Lower leg skin (tissue), 3 donors: ENCODE measurements at regions not wholly inside any gene's neighbourhood (a gene's known extent, or its start where the extent isn't known, plus 50 kb on each side); places are given as distances from the start of the nearest gene placed in this dataset.

Source experiments
- POLR2A ChIP-seq, 2 donors: fragments of 450-650 bp; IDR thresholded peaks; one replicate each; pipeline ENCODE4 v1.6.1; 2016 to 2017; ENCODE audit warnings: antibody characterized with exemption in 2 of 2, mild to moderate bottlenecking in 1 of 2, moderate library complexity in 1 of 2
- TF ChIP-seq, protein P1 (sequence below), 3 donors: fragments of 450-650 bp; IDR thresholded peaks; one replicate each; pipeline ENCODE4 v1.5.1; 2016; ENCODE audit warnings: antibody characterized with exemption in 3 of 3, mild to moderate bottlenecking in 3 of 3, moderate library complexity in 2 of 3

- no peak for TF ChIP-seq POLR2A (IDR thresholded peaks at IDR 0.05)
- TF ChIP-seq, protein P1, sequence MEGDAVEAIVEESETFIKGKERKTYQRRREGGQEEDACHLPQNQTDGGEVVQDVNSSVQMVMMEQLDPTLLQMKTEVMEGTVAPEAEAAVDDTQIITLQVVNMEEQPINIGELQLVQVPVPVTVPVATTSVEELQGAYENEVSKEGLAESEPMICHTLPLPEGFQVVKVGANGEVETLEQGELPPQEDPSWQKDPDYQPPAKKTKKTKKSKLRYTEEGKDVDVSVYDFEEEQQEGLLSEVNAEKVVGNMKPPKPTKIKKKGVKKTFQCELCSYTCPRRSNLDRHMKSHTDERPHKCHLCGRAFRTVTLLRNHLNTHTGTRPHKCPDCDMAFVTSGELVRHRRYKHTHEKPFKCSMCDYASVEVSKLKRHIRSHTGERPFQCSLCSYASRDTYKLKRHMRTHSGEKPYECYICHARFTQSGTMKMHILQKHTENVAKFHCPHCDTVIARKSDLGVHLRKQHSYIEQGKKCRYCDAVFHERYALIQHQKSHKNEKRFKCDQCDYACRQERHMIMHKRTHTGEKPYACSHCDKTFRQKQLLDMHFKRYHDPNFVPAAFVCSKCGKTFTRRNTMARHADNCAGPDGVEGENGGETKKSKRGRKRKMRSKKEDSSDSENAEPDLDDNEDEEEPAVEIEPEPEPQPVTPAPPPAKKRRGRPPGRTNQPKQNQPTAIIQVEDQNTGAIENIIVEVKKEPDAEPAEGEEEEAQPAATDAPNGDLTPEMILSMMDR (IDR thresholded peaks at IDR 0.05) = no peak
Observed at GRCh38 chr4:186931519-186931918, 207.9 kb upstream of the FAT1 start.
